ENCODE measurements at regions not wholly inside any gene's neighbourhood (a gene's known extent, or its start where the extent isn't known, plus 50 kb on each side); places are given as distances from the start of the nearest gene placed in this dataset.

- no peak overlapping the region for H3K27ac Mint-ChIP-seq (ENCODE audit: unreplicated experiment)
- H3K4me3 Mint-ChIP-seq (ENCODE audit: unreplicated experiment) = no peak overlapping the region
- TF ChIP-seq CTCF (IDR thresholded peaks at IDR 0.05) = no peak
- H3K27me3 Mint-ChIP-seq (ENCODE audit: unreplicated experiment) = peaks cover 5% of the 10 kb centered on the region
- H3K36me3 Mint-ChIP-seq (ENCODE audit: unreplicated experiment) = no peaks in the 10 kb centered on the region
- no peak for DNase-seq (ENCODE audit: extremely low spot score, unreplicated experiment)
- H3K9me3 Mint-ChIP-seq (ENCODE audit: unreplicated experiment) = no peaks in the 10 kb centered on the region
- no peaks in the 10 kb centered on the region for H3K4me1 Mint-ChIP-seq (ENCODE audit: unreplicated experiment)
Observed at GRCh38 chr6:127019828-127020227, 98.6 kb upstream of the RSPO3 start.

GRCh38 chr6:127022302-127022701 lies 96.2 kb upstream of the RSPO3 start:
- H3K4me1 Mint-ChIP-seq (ENCODE audit: unreplicated experiment) = no peaks in the 10 kb centered on the region
- no peak for DNase-seq (ENCODE audit: extremely low spot score, unreplicated experiment)
- H3K9me3 Mint-ChIP-seq (ENCODE audit: unreplicated experiment) = no peaks in the 10 kb centered on the region
- no peak for TF ChIP-seq CTCF (IDR thresholded peaks at IDR 0.05)
- H3K36me3 Mint-ChIP-seq (ENCODE audit: unreplicated experiment) = no peaks in the 10 kb centered on the region
- H3K27ac Mint-ChIP-seq (ENCODE audit: unreplicated experiment) = no peak overlapping the region
- peaks cover 8% of the 10 kb centered on the region for H3K27me3 Mint-ChIP-seq (ENCODE audit: unreplicated experiment)
- H3K4me3 Mint-ChIP-seq (ENCODE audit: unreplicated experiment) = no peak overlapping the region

GRCh38 chr6:127023001-127023778 lies 95.3 kb upstream of the RSPO3 start:
- H3K27me3 Mint-ChIP-seq (ENCODE audit: unreplicated experiment) = peaks cover 8% of the 10 kb centered on the region
- DNase-seq (ENCODE audit: extremely low spot score, unreplicated experiment) = no peak
- no peak overlapping the region for H3K27ac Mint-ChIP-seq (ENCODE audit: unreplicated experiment)
- H3K36me3 Mint-ChIP-seq (ENCODE audit: unreplicated experiment) = no peaks in the 10 kb centered on the region
- H3K4me3 Mint-ChIP-seq (ENCODE audit: unreplicated experiment) = no peak overlapping the region
- no peaks in the 10 kb centered on the region for H3K4me1 Mint-ChIP-seq (ENCODE audit: unreplicated experiment)
- no peak for TF ChIP-seq CTCF (IDR thresholded peaks at IDR 0.05)
- no peaks in the 10 kb centered on the region for H3K9me3 Mint-ChIP-seq (ENCODE audit: unreplicated experiment)

- no peaks in the 10 kb centered on the region for H3K36me3 Mint-ChIP-seq (ENCODE audit: unreplicated experiment)
- DNase-seq (ENCODE audit: extremely low spot score, unreplicated experiment) = no peak
- H3K9me3 Mint-ChIP-seq (ENCODE audit: unreplicated experiment) = no peaks in the 10 kb centered on the region
- no peak for TF ChIP-seq CTCF (IDR thresholded peaks at IDR 0.05)
- H3K27me3 Mint-ChIP-seq (ENCODE audit: unreplicated experiment) = peaks cover 6% of the 10 kb centered on the region
- H3K4me1 Mint-ChIP-seq (ENCODE audit: unreplicated experiment) = no peaks in the 10 kb centered on the region
- H3K4me3 Mint-ChIP-seq (ENCODE audit: unreplicated experiment) = no peak overlapping the region
- H3K27ac Mint-ChIP-seq (ENCODE audit: unreplicated experiment) = no peak overlapping the region
Observed at GRCh38 chr6:127026247-127026646, 92.2 kb upstream of the RSPO3 start.

GRCh38 chr6:127030111-127030510 lies 88.4 kb upstream of the RSPO3 start:
- TF ChIP-seq CTCF (IDR thresholded peaks at IDR 0.05) = no peak
- Mint-ChIP-seq H3K27me3 (ENCODE audit: unreplicated experiment) (peaks cover 3% of the 10 kb centered on the region), H3K36me3 (ENCODE audit: unreplicated experiment) (no peaks in the 10 kb centered on the region), H3K4me3 (ENCODE audit: unreplicated experiment) (no peak overlapping the region), H3K4me1 (ENCODE audit: unreplicated experiment) (no peaks in the 10 kb centered on the region), H3K9me3 (ENCODE audit: unreplicated experiment) (no peaks in the 10 kb centered on the region), H3K27ac (ENCODE audit: unreplicated experiment) (no peak overlapping the region)
- no peak for DNase-seq (ENCODE audit: extremely low spot score, unreplicated experiment)

All from osteocyte (in vitro differentiated cells).